Neural crest cell (in vitro differentiated cells): ENCODE measurements at regions not wholly inside any gene's neighbourhood (a gene's known extent, or its start where the extent isn't known, plus 50 kb on each side); places are given as distances from the start of the nearest gene placed in this dataset.
"Not testable (repeated sequence)": the region's sequence is repeated elsewhere in the genome, so short reads cannot be mapped to it uniquely, and the experiment has no call there.

Experiments
- DNase-seq: peaks from one replicate; pipeline ENCODE4 v3.0.0; 2021; ENCODE audit warnings: low read depth, mixed read lengths, low spot score
- H3K27ac Mint-ChIP-seq: one replicate; pipeline ENCODE4 v1.8.0; 2021; ENCODE audit warnings: mild to moderate bottlenecking, mixed read lengths; ENCODE audit not compliant: unreplicated experiment
- H3K27me3 Mint-ChIP-seq: 2 replicates; pipeline ENCODE4 v1.8.0; 2021; ENCODE audit warnings: low read depth, mild to moderate bottlenecking, mixed read lengths
- H3K36me3 Mint-ChIP-seq: 2 replicates; pipeline ENCODE4 v1.8.0; 2021; ENCODE audit warnings: low read depth, mild to moderate bottlenecking, mixed read lengths
- H3K4me1 Mint-ChIP-seq: 2 replicates; pipeline ENCODE4 v1.8.0; 2021; ENCODE audit warnings: mixed read lengths
- H3K4me3 Mint-ChIP-seq: one replicate; pipeline ENCODE4 v1.8.0; 2021; ENCODE audit warnings: mild to moderate bottlenecking, mixed read lengths
- H3K9me3 Mint-ChIP-seq: 2 replicates; pipeline ENCODE4 v1.8.0; 2021; ENCODE audit warnings: mixed read lengths
- CTCF ChIP-seq: fragments of 200-600 bp; sonication (generic); conservative IDR thresholded peaks from 2 replicates; pipeline ENCODE4 v1.5.0; 2021; ENCODE audit warnings: antibody characterized with exemption, mild to moderate bottlenecking

GRCh38 chr1:190001187-190001586 lies 476.5 kb downstream of the BRINP3 start:
- H3K27ac Mint-ChIP-seq: no peak overlapping the region

GRCh38 chr1:190003376-190003775 lies 474.3 kb downstream of the BRINP3 start:
- H3K4me3 Mint-ChIP-seq: no peak overlapping the region
- H3K4me1 Mint-ChIP-seq: no peaks in the 10 kb centered on the region
- H3K36me3 Mint-ChIP-seq: no peaks in the 10 kb centered on the region
- no peaks in the 10 kb centered on the region for H3K27me3 Mint-ChIP-seq
- H3K27ac Mint-ChIP-seq: no peak overlapping the region
- no peak for DNase-seq
- TF ChIP-seq CTCF: no peak
- H3K9me3 Mint-ChIP-seq: peaks cover 2% of the 10 kb centered on the region

More at GRCh38 chr1:190001187-190001586, 476.5 kb downstream of the BRINP3 start:
- no peak for DNase-seq
- no peaks in the 10 kb centered on the region for H3K27me3 Mint-ChIP-seq
- no peak overlapping the region for H3K4me3 Mint-ChIP-seq
- no peaks in the 10 kb centered on the region for H3K4me1 Mint-ChIP-seq
- no peaks in the 10 kb centered on the region for H3K36me3 Mint-ChIP-seq
- H3K9me3 Mint-ChIP-seq: no peaks in the 10 kb centered on the region
- no peak for TF ChIP-seq CTCF

- Mint-ChIP-seq H3K4me1 (no peaks in the 10 kb centered on the region), H3K27me3 (no peaks in the 10 kb centered on the region), H3K9me3 (peaks cover 7% of the 10 kb centered on the region), H3K36me3 (no peaks in the 10 kb centered on the region), H3K27ac (no peak overlapping the region), H3K4me3 (no peak overlapping the region)
- no peak for DNase-seq
- TF ChIP-seq CTCF: no peak
Observed at GRCh38 chr1:190011585-190011984, 466.1 kb downstream of the BRINP3 start.

GRCh38 chr1:190019151-190019550 lies 458.5 kb downstream of the BRINP3 start:
- not testable (repeated sequence) for H3K27me3 Mint-ChIP-seq, H3K36me3 Mint-ChIP-seq

GRCh38 chr1:190019717-190020116 lies 457.9 kb downstream of the BRINP3 start:
- H3K4me3 Mint-ChIP-seq: no peak overlapping the region
- H3K9me3 Mint-ChIP-seq: peaks cover 7% of the 10 kb centered on the region
- H3K36me3 Mint-ChIP-seq: no peaks in the 10 kb centered on the region

More at GRCh38 chr1:190019151-190019550, 458.5 kb downstream of the BRINP3 start:
- not testable (repeated sequence) for H3K9me3 Mint-ChIP-seq, H3K4me3 Mint-ChIP-seq, H3K27ac Mint-ChIP-seq, H3K4me1 Mint-ChIP-seq, DNase-seq

GRCh38 chr1:190022709-190023108 lies 455.0 kb downstream of the BRINP3 start:
- Mint-ChIP-seq H3K27me3 (no peaks in the 10 kb centered on the region), H3K36me3 (no peaks in the 10 kb centered on the region), H3K9me3 (peaks cover 7% of the 10 kb centered on the region), H3K4me3 (no peak overlapping the region), H3K27ac (no peak overlapping the region), H3K4me1 (no peaks in the 10 kb centered on the region)
- no peak for DNase-seq
- no peak for TF ChIP-seq CTCF

More at GRCh38 chr1:190019717-190020116, 457.9 kb downstream of the BRINP3 start:
- no peak for DNase-seq
- no peak overlapping the region for H3K27ac Mint-ChIP-seq
- H3K27me3 Mint-ChIP-seq: no peaks in the 10 kb centered on the region
- TF ChIP-seq CTCF: no peak
- no peaks in the 10 kb centered on the region for H3K4me1 Mint-ChIP-seq
